Effector memory CD8-positive, alpha-beta T cell (primary cell): ENCODE measurements at regions not wholly inside any gene's neighbourhood (a gene's known extent, or its start where the extent isn't known, plus 50 kb on each side); places are given as distances from the start of the nearest gene placed in this dataset.
"Not testable (repeated sequence)": the region's sequence is repeated elsewhere in the genome, so short reads cannot be mapped to it uniquely, and the experiment has no call there.

Experiments
- ATAC-seq: fragments of 150-1000 bp; cut with Tn5 transposase; replicated peaks from 2 replicates; pipeline ENCODE4 v1.10.0; 2021; ENCODE audit warnings: mild to moderate bottlenecking, moderate library complexity
- DNase-seq, 3 experiments: peaks; one replicate each; pipeline ENCODE4 v3.0.0; 2021
- H3K27ac Mint-ChIP-seq, 2 donors: one replicate each; pipeline ENCODE4 v1.8.0; 2022; ENCODE audit warnings: mild to moderate bottlenecking in 2 of 2, mixed read lengths in 2 of 2, moderate library complexity in 2 of 2
- H3K27me3 Mint-ChIP-seq, 2 donors: one replicate each; pipeline ENCODE4 v1.8.0; 2022; ENCODE audit warnings: mixed read lengths in 2 of 2
- H3K36me3 Mint-ChIP-seq: one replicate; pipeline ENCODE4 v1.8.0; 2022; ENCODE audit warnings: mild to moderate bottlenecking, moderate library complexity, mixed read lengths; ENCODE audit not compliant: insufficient read depth
- H3K4me1 Mint-ChIP-seq, 2 donors: one replicate each; pipeline ENCODE4 v1.8.0; 2022; ENCODE audit warnings: low read depth in 2 of 2, mixed read lengths in 2 of 2
- H3K4me3 Mint-ChIP-seq, 2 donors: one replicate each; pipeline ENCODE4 v1.8.0; 2022; ENCODE audit warnings: mild to moderate bottlenecking in 2 of 2, mixed read lengths in 2 of 2, moderate library complexity in 2 of 2
- H3K9me3 Mint-ChIP-seq, 2 donors: one replicate each; pipeline ENCODE4 v1.8.0; 2022; ENCODE audit warnings: mixed read lengths in 2 of 2

GRCh38 chr14:105773584-105773983 lies 247.2 kb downstream of the TMEM121 start:
- Mint-ChIP-seq H3K36me3 (peaks cover 4% of the 10 kb centered on the region), H3K4me3 (no peak overlapping the region), H3K27ac (no peak overlapping the region), H3K27me3 (peaks cover 34 to 56% of the 10 kb centered on the region in 2 donors), H3K4me1 (peaks cover 0 to 5% of the 10 kb centered on the region in 2 donors), H3K9me3 (peaks cover 6 to 13% of the 10 kb centered on the region in 2 donors)
- ATAC-seq (no peak), DNase-seq (no peak)

GRCh38 chr14:105774001-105774400 lies 247.6 kb downstream of the TMEM121 start:
- no peak for ATAC-seq
- H3K4me1 Mint-ChIP-seq = peaks cover 0 to 5% of the 10 kb centered on the region in 2 donors
- H3K27ac Mint-ChIP-seq = no peak overlapping the region
- DNase-seq = no peak
- H3K36me3 Mint-ChIP-seq = peaks cover 4% of the 10 kb centered on the region
- peaks cover 34 to 56% of the 10 kb centered on the region in 2 donors for H3K27me3 Mint-ChIP-seq
- no peak overlapping the region for H3K4me3 Mint-ChIP-seq
- peaks cover 6 to 13% of the 10 kb centered on the region in 2 donors for H3K9me3 Mint-ChIP-seq

GRCh38 chr14:105774585-105775348 lies 248.4 kb downstream of the TMEM121 start:
- not testable (repeated sequence) for ATAC-seq, H3K4me1 Mint-ChIP-seq, H3K36me3 Mint-ChIP-seq, DNase-seq, H3K27ac Mint-ChIP-seq, H3K4me3 Mint-ChIP-seq
- peaks cover 10 to 19% of the 10 kb centered on the region in 2 donors for H3K9me3 Mint-ChIP-seq
- peaks cover 34 to 56% of the 10 kb centered on the region in 2 donors for H3K27me3 Mint-ChIP-seq

- Mint-ChIP-seq H3K27me3 (peaks cover 34 to 56% of the 10 kb centered on the region in 2 donors), H3K9me3 (peaks cover 11 to 21% of the 10 kb centered on the region in 2 donors)
- H3K27ac Mint-ChIP-seq, H3K36me3 Mint-ChIP-seq, H3K4me1 Mint-ChIP-seq, DNase-seq, ATAC-seq, H3K4me3 Mint-ChIP-seq: not testable (repeated sequence)
Observed at GRCh38 chr14:105775349-105775923, 249.1 kb downstream of the TMEM121 start.

GRCh38 chr14:105776112-105776511 lies 249.7 kb downstream of the TMEM121 start:
- H3K4me1 Mint-ChIP-seq, H3K4me3 Mint-ChIP-seq, ATAC-seq, H3K27ac Mint-ChIP-seq, H3K36me3 Mint-ChIP-seq, DNase-seq: not testable (repeated sequence)
- H3K27me3 Mint-ChIP-seq = peaks cover 34 to 56% of the 10 kb centered on the region in 2 donors
- peaks cover 11 to 21% of the 10 kb centered on the region in 2 donors for H3K9me3 Mint-ChIP-seq

- DNase-seq (no peak), ATAC-seq (no peak)
- Mint-ChIP-seq H3K9me3 (peaks cover 14 to 21% of the 10 kb centered on the region in 2 donors), H3K4me3 (no peak overlapping the region), H3K36me3 (peaks cover 4% of the 10 kb centered on the region), H3K4me1 (peaks cover 0 to 5% of the 10 kb centered on the region in 2 donors), H3K27ac (no peak overlapping the region), H3K27me3 (peaks cover 34 to 56% of the 10 kb centered on the region in 2 donors)
Observed at GRCh38 chr14:105776924-105777323, 250.5 kb downstream of the TMEM121 start.

GRCh38 chr14:105783707-105784106 lies 257.3 kb downstream of the TMEM121 start:
- Mint-ChIP-seq H3K27me3 (peaks cover 17 to 54% of the 10 kb centered on the region in 2 donors), H3K27ac (no peak overlapping the region), H3K9me3 (peaks cover 8 to 10% of the 10 kb centered on the region in 2 donors), H3K4me1 (no peaks in the 10 kb centered on the region), H3K36me3 (no peaks in the 10 kb centered on the region), H3K4me3 (no peak overlapping the region)
- DNase-seq (no peak), ATAC-seq (no peak)

- Mint-ChIP-seq H3K27ac (no peak overlapping the region), H3K36me3 (no peaks in the 10 kb centered on the region), H3K4me3 (no peak overlapping the region), H3K27me3 (peaks cover 53 to 62% of the 10 kb centered on the region in 2 donors), H3K4me1 (no peaks in the 10 kb centered on the region), H3K9me3 (no peaks in the 10 kb centered on the region)
- DNase-seq (no peak), ATAC-seq (no peak)
Observed at GRCh38 chr14:105793836-105794235, 267.5 kb downstream of the TMEM121 start.

GRCh38 chr14:105797546-105797945 lies 271.2 kb downstream of the TMEM121 start:
- Mint-ChIP-seq H3K27ac (no peak overlapping the region), H3K27me3 (peaks cover 27 to 43% of the 10 kb centered on the region in 2 donors), H3K4me1 (no peaks in the 10 kb centered on the region)

GRCh38 chr14:105805701-105806100 lies 279.3 kb downstream of the TMEM121 start:
- DNase-seq = no peak
- peaks cover 0 to 2% of the 10 kb centered on the region in 2 donors for H3K9me3 Mint-ChIP-seq
- H3K36me3 Mint-ChIP-seq = no peaks in the 10 kb centered on the region
- H3K27me3 Mint-ChIP-seq = peaks cover 24 to 30% of the 10 kb centered on the region in 2 donors
- H3K27ac Mint-ChIP-seq = no peak overlapping the region
- no peaks in the 10 kb centered on the region for H3K4me1 Mint-ChIP-seq
- no peak for ATAC-seq
- H3K4me3 Mint-ChIP-seq = no peak overlapping the region

More at GRCh38 chr14:105797546-105797945, 271.2 kb downstream of the TMEM121 start:
- H3K4me3 Mint-ChIP-seq = no peak overlapping the region
- H3K9me3 Mint-ChIP-seq = peaks cover 0 to 2% of the 10 kb centered on the region in 2 donors
- no peak for DNase-seq
- ATAC-seq = no peak
- H3K36me3 Mint-ChIP-seq = no peaks in the 10 kb centered on the region

GRCh38 chr14:105806568-105806967 lies 280.2 kb downstream of the TMEM121 start:
- ATAC-seq = no peak
- Mint-ChIP-seq H3K27me3 (peaks cover 33 to 39% of the 10 kb centered on the region in 2 donors), H3K27ac (no peak overlapping the region), H3K36me3 (no peaks in the 10 kb centered on the region), H3K4me1 (no peaks in the 10 kb centered on the region), H3K9me3 (peaks cover 0 to 2% of the 10 kb centered on the region in 2 donors), H3K4me3 (no peak overlapping the region)
- DNase-seq = no peak

GRCh38 chr14:105817971-105818711 lies 291.8 kb downstream of the TMEM121 start:
- no peaks in the 10 kb centered on the region for H3K4me1 Mint-ChIP-seq
- ATAC-seq (peak; percentile 74), DNase-seq (no peak)
- no peaks in the 10 kb centered on the region for H3K36me3 Mint-ChIP-seq
- peak overlapping the region in 1 of 2 donors; percentile 5 for H3K27ac Mint-ChIP-seq
- H3K4me3 Mint-ChIP-seq = no peak overlapping the region
- peaks cover 40 to 45% of the 10 kb centered on the region in 2 donors for H3K27me3 Mint-ChIP-seq
- H3K9me3 Mint-ChIP-seq = peaks cover 0 to 1% of the 10 kb centered on the region in 2 donors

- H3K36me3 Mint-ChIP-seq = no peaks in the 10 kb centered on the region
- H3K27ac Mint-ChIP-seq = no peak overlapping the region
- peaks cover 40 to 45% of the 10 kb centered on the region in 2 donors for H3K27me3 Mint-ChIP-seq
- H3K4me3 Mint-ChIP-seq = no peak overlapping the region
- H3K4me1 Mint-ChIP-seq = no peaks in the 10 kb centered on the region
- DNase-seq = no peak
- peaks cover 0 to 1% of the 10 kb centered on the region in 2 donors for H3K9me3 Mint-ChIP-seq
- no peak for ATAC-seq
Observed at GRCh38 chr14:105818712-105819005, 292.3 kb downstream of the TMEM121 start.
